ENCODE measurements at regions not wholly inside any gene's neighbourhood (a gene's known extent, or its start where the extent isn't known, plus 50 kb on each side); places are given as distances from the start of the nearest gene placed in this dataset.
"Not testable (repeated sequence)": the region's sequence is repeated elsewhere in the genome, so short reads cannot be mapped to it uniquely, and the experiment has no call there.

DNA sequence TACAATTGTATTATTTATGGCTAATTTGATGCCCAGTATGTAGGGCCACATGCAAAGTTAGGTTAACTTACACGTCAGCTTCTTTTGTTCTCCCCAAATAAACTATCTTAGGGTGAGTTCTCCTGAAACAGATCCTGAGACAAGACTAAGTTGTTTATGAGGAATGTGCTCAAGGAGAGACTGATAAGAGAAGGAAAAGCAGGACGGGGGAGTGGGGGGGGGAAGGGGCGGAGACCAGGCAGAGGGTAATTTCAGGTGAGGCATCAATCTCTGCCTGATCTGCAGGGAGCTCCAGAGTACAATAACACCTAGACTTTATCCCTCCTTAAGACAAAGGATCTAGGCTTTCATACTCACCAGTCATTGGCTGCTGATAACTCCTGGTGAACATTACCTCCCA lies 220.6 kb upstream of the BTBD3 start:
- DNase-seq: no peak
- intact Hi-C loops (cut with DNase I): no loop called here

DNA sequence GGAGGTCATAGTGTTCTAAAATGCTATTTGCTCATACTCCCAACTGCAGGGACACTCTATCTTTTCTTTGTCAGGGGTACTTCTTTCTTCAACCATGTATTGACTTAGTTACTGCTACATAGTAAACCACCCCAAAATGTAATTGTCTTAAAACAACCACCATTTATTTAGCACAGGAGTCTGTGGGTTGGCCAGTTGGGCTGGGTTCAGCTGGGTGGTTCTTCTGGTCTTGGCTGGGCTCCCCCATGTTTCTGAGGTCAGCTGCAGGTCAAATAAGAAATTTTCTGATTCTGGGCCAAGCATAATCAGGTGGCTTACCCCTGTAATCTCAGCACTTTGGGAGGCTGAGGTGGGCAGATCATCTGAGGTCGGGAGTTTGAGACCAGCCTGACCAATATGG lies 220.0 kb upstream of the BTBD3 start:
- intact Hi-C loops (cut with DNase I): no loop called here
- DNase-seq: no peak

DNA sequence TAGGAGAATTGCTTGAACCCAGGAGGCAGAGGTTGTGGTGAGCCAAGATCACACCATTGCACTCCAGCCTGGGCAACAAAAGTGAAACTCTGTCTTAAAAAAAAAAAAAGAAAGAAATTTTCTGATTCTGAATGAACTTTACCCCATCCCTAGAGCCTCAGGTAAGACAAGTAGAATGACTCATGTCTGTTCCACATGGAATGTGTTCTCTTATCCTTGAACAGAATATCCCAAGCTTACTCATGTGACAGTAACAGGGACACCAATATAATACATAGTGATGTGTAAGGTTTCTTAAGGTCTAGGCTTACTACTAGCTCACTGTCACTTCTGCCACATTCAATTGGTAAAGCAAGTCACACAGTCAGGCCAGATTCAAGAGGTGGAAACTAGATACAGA lies 219.6 kb upstream of the BTBD3 start:
- intact Hi-C loops (cut with DNase I): no loop called here

DNA sequence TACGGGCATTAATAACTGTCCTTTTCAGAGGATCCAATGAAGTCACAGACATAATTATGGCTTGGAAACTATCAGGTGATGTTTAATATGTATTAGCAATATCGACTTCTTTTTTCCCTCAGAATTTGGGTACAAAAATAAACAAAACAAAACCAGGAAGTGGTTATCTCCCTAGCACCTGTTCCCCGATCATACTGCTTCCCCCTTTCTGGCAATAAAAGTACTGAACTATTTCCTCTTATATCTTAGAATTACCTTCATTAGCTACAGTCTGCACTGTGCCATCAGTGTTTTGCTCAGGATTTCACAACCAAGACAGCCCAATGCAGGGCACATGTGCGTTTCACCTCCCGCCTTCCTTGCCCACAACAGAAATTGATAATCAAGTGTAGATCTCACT lies 216.9 kb upstream of the BTBD3 start:
- DNase-seq: no peak
- intact Hi-C loops (cut with DNase I): no loop called here

More for the DNA sequence above, 219.6 kb upstream of the BTBD3 start:
- no peak for DNase-seq

DNA sequence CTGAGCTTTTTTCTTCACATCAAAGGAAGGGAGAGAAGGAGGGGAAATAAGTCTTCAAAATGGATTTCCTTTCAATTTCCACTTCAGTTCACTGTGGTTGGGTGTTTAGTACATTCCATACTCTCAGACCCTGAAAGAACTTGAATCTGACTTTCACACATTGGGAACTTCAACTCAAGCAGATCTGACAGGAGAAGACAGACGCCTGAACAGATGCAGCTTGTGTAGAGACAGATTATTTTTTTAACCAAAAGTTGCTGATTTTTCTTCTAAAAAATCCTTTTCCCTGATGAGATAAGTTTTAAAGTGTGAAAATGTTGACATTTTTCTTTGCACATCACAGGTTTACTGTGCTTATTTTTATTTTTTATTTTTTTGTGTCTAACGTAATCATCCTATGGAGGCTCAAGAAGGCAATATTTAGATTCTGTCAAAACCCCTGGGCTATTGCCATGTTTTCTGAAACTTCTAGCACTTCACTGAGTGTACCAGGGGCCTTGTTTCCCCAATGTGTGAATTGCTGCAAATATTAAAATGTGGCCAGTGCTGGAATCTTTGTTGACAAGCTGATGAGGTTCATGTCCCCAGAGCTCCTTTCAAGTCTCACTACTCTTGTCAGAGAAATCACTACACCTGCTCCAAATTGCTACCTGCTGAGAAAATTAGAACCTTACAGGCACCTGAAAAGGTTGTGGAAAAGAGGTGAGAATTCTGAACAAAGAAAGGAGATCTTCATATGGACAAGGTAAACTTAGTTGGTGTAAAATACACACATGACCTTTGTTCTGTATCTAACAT lies 214.8 kb upstream of the BTBD3 start:
- intact Hi-C loops (cut with DNase I): no loop called here
- DNase-seq: no peak

DNA sequence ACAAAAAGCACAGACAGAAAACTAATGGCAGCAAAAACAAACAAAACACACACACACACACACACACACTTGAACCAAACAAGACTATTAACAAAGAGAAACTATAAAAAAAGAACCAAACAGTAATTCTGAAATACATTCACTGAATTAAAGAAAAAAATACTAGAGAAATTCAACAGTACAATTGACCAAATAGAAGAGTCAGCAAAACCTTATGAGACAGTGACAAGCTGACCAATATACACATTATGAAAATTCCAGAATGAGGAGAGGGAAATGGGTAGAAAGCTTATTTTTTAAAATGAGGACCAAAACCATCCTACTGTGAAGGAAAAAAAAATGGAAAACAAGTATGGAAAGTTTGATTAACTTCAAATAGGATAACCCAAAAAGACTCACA lies 212.2 kb upstream of the BTBD3 start:
- DNase-seq: no peak
- intact Hi-C loops (cut with DNase I): no loop called here

DNA sequence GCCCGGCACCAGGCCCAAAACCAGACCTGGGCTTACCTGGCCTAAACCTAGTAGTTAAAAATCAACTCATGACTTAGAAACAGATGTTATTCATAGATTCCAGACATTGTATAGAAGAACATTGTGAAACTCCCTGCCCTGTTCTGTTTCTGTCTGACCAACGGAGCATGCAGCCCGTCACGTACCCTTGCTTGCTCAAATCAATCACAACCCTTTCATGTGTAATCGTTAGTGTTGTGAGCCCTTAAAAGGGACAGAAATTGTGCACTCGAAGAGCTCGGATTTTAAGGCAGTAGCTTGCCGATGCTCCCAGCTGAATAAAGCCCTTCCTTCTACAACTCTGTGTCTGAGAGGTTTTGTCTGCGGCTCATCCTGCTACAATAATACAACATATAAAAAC lies 209.5 kb upstream of the BTBD3 start:
- DNase-seq; intact Hi-C loops (cut with DNase I): not testable (repeated sequence)

DNA sequence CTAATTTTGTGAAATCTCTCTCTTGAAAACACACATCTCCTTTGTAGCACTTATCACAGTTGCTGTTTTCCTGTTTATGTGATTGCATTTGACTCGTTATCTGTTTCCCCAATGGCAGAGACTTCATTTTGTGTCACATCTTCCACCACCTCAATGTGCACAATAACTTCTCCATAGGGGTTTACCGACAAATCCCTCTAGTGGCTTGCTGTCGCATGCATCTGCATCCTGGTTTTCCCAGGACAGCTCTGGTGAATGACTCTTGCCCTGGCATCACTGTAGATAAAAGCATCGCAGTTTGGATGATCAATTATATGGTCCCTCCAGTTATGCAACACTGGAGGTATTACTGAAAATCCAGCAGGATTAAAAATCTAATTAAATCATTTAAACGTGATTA lies 206.5 kb upstream of the BTBD3 start:
- intact Hi-C loops (cut with DNase I): no loop called here
- DNase-seq: no peak

DNA sequence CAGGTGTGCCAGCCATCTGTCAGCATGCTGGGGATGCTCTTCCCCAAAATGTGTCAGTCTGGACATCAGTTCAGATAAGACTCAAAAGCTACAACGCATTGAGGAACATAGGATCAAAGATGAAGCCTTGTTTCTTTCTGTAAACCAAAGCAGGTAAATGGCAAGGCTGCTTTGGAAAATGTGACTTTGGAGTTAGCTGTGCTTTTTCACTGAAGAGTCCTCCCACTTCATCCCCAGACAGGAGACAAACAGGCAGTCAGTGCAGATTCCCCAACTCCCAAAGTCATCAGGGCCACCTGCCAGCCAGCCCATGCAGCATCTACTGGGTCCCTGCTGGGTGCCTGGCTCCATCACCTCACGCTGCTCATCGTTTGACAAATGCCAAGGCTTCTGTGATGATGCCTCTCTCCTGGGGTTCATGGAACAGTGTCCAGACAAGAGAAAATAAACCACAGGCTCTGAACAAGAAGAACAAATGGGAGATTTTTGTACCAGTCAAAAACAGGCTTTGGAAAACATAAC lies 205.0 kb upstream of the BTBD3 start:
- intact Hi-C loops (cut with DNase I): no loop called here
- DNase-seq: peak in 1 of 42 donors; percentile 2

DNA sequence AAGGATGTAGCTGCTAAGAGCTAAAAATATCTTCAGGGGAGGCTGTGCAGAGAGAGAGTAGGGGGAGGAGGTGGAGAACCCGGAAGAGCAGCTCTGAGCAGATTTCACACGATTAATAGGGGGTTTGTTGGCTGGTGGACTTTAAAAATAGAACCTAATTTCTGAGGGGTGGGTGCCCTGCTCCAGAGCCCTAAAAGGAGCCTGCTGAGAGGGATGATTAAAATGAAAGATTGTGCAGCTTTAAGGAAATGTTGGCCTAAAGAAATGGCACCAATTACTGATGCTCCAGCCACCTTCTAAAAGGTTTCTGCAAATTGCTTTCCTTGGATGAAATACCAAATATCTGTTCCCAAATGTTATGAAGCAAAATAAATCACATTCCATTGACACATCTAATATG lies 202.8 kb upstream of the BTBD3 start:
- peak in 1 of 42 donors; percentile 9 for DNase-seq
- intact Hi-C loops (cut with DNase I): no loop called here

DNA sequence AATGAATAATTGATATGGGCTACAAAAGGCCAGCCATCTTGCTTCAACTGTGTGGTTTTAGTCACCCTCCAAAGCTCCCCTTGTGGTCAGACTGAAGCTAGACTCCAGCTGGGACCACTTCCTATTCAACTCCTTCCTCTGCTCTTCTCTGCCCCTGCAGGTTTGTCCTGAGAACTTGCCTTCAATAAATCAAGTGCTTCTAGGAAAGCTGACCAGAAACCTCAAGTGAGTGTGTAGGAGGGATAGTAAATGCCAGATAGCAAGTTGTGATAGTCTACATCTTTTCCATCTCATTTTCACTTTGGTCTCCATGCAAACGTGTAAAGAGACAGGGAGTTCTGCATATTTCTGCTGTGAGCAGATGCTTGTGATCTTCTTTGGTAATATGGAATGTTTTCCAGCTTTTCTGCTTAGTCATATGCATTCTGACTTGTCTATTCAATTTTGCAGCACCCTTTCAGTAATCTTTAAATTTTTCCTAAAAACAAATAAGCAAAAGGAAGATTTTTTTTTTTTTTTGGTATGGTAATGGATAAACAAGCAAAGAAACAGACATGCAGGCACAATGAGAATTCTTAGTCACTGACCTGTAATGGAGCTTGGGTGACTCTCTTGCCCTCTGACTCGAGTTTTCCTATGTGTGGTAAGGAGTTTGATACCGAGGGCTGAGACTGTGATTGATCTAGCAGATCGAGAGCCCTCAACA lies 201.3 kb upstream of the BTBD3 start:
- DNase-seq: peak in 3 of 42 donors; percentile 3 to 9 (median 8)
- intact Hi-C loops (cut with DNase I): no loop called here

DNA sequence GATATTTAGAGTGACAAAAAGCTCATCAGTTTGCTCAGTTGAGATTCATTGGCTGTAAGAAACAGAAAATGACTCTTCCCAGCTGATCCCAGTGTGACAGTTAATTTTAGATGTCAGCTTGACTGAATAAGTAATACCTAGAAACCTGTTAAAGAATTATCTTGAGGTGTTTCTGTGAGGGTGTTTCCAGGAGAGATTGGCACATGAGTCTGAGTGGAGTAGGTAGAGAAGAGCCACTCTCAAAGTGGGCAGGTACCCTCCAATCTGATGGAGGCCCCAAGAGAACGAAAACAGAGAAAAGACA lies 200.8 kb upstream of the BTBD3 start:
- peak in 4 of 42 donors; percentile 11 to 42 (median 22) for DNase-seq
- intact Hi-C loops (cut with DNase I): no loop called here

DNA sequence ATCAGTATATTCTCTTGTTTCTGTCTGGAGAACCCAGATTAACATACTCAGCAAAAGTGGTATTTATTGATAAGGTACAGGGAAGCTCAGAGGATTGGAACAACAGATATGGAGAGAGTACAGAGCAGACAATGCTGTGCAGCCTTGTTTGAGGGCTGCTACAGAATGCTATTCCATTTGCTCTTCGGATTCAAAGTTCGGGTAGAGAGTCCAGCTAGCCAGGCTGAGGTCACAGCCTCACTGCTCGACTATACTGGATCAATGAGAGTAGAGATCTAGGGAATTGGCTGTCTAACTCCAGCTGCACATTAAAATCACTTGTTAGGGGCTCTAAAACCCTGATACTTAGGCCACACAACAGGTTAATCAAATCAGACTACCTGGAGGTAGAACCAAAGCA lies 200.1 kb upstream of the BTBD3 start:
- DNase-seq: no peak
- intact Hi-C loops (cut with DNase I): no loop called here

DNA sequence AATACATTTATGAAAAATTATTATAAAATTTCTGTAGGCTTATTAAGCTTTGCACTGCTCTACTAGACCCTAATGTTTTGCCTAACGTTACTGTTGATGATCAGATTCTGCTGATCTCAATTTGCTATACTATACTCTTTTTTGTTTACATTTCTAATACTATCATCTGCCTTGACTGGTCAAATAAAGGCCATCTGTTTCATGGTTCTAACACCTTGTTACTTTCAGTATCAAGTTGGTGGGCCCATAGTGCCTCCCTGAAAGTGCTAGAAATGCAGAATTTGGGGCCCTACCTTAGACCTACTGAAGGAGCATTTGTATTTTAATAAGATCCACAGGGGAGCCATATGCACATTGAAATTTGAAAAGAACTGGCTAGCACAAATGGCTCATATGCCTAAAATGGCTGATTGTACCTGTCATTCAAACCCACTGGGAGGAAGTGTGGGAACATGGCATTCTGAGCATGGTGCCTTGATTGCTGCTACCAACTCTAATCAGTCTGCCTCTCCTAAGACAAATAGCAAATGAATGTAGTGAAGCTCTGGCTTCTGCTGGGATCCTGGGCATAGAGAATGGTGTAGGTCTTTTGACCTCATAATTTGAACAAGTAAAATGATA lies 199.1 kb upstream of the BTBD3 start:
- intact Hi-C loops (cut with DNase I): no loop called here
- DNase-seq: no peak

DNA sequence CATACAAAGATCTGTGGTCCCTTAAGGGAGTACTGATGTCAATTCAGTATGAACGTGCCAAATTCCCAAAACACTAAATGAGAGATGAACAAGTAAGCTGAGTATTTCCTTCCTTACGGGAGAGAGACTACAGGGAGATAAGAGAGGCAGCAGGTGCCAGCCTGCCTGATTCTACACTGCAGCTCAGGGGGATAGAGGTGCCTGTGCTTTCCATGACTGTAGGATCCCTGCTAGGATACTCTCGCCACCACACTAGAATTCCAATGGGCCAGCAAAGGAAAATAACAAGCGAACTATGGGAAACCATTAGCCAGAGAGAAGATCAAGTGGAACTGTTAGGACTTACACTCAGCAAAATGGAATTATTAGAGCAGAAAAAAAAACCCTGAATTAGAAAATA lies 198.5 kb upstream of the BTBD3 start:
- intact Hi-C loops (cut with DNase I): no loop called here
- DNase-seq: no peak

DNA sequence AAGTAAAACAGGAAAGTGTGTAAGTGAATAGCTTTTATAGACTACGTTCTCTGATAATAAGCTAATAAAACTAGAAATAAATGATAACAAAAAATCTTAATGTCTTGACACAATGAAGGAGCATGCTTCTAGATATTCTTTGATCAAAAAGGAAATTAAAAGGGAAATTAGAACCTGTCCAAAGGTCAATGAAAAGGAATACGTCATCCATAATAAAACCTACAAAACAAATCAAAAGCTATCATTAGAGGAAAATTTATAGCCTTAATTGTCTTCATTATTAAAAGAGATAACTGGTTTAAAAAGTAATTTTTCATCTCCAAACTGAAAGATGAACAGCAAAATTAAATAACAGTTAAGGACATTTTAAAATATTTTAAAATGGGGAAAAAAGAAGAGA lies 196.3 kb upstream of the BTBD3 start:
- DNase-seq: no peak
- intact Hi-C loops (cut with DNase I): no loop called here

DNA sequence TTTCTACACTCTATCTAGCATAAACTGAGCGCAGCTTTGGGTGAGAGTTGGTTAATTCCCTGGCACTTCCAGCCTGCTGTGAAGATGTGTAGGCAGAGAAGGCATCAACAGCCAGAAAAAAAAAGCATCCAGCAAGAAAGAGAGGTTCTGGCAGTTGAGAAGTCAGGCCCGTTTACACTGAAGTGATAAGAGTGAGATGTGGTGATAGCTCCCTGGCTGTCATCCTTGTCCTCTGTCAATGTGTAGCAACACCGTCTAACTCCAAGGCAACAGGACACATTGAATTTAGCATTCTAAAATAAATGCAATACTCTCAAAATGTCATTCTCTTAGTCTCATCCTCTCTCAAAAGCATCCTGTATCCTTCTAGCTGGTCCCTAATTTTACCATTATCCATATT lies 193.6 kb upstream of the BTBD3 start:
- no peak for DNase-seq
- intact Hi-C loops (cut with DNase I): no loop called here

DNA sequence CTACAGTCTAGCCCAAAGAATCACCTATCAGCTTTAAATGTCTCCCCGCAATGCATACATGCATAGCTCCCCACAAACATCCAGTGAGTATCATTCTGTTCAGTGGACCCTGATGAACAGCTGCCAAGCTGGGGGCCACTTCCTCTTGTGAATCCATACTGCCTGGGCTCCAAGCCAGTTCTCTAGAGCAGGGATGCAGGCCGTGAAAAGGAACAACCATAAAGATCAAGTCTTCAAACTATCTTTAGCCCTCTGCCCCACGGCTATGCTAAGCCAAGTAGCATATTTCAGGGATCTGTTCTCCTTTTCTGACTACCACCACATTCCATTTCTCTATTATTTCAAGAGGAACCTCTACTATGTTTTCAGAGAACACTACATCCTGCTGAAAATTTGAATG lies 191.7 kb upstream of the BTBD3 start:
- DNase-seq: peak in 10 of 42 donors; percentile 5 to 35 (median 22)
- intact Hi-C loops (cut with DNase I): no loop called here

DNA sequence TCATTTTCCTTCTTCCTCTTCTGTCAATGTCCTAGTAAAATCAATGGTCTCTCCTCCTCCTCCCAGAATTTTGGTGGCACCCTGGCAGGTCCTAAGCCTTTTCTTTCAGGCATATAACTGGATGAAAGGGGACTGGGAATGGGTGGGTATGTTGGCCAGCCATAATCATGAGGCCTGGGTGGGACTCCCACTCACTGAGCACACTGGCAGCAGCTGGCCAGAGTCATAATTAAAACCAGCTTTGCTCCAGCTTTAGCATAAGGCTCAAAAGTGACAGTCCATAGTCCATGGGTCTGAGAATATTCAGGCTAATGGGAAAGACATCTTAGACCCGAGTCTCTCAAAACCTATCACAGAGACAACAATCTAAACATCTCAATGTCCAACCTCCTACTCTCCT lies 190.0 kb upstream of the BTBD3 start:
- intact Hi-C loops (cut with DNase I): no loop called here
- no peak for DNase-seq

DNA sequence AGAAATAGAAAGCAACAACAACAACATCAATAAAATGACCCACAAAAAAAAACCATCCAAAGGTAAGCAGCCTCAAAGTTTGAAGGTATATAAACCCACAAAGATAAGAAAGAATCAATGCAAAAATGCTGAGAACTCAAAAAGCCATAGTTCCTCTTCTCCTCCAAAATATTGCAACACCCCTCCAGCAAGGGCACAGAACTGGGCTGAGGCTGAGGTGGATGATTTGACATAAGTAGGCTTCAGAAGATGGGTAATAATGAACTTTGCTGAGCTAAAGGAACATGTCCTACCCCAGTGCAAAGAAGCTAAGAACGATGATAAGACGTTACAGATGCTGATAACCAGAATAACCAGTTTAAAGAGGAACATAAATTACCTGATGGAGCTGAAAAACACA lies 188.8 kb upstream of the BTBD3 start:
- no peak for DNase-seq
- intact Hi-C loops (cut with DNase I): no loop called here
